Activated B cell treated with CpG ODN at 0.5 μM for 24 hours (primary cell): ENCODE measurements at regions not wholly inside any gene's neighbourhood (a gene's known extent, or its start where the extent isn't known, plus 50 kb on each side); places are given as distances from the start of the nearest gene placed in this dataset.

Experiments used
- ATAC-seq: fragments of 200-7000 bp; cut with Tn5 transposase; one replicate; pipeline ENCODE4 v1.10.0; 2021; ENCODE audit warnings: low read depth, mild to moderate bottlenecking, moderate library complexity
- CTCF ChIA-PET: fragments of 350-600 bp; sonication (Branson Sonifier 250); formaldehyde crosslinking; loops from one replicate; lab custom pipeline; 2021; ENCODE audit warnings: antibody characterized with exemption; lab: Charles Lee
- POLR2A ChIA-PET: fragments of 350-600 bp; sonication (Branson Sonifier 250); formaldehyde crosslinking; loops from one replicate; lab custom pipeline; 2021; ENCODE audit warnings: antibody characterized with exemption; lab: Charles Lee
- DNase-seq: peaks from one replicate; pipeline ENCODE4 v3.0.0; 2022
- H3K27ac Mint-ChIP-seq: one replicate; pipeline ENCODE4 v1.8.0; 2020; ENCODE audit warnings: mixed read lengths
- H3K27me3 Mint-ChIP-seq: one replicate; pipeline ENCODE4 v1.8.0; 2021; ENCODE audit warnings: mixed read lengths
- H3K36me3 Mint-ChIP-seq: one replicate; pipeline ENCODE4 v1.8.0; 2021; ENCODE audit warnings: low read depth, mixed read lengths
- H3K4me1 Mint-ChIP-seq: one replicate; pipeline ENCODE4 v1.8.0; 2021; ENCODE audit warnings: mixed read lengths
- H3K4me3 Mint-ChIP-seq: one replicate; pipeline ENCODE4 v1.8.0; 2020; ENCODE audit warnings: mild to moderate bottlenecking, mixed read lengths
- H3K9me3 Mint-ChIP-seq: one replicate; pipeline ENCODE4 v1.8.0; 2020; ENCODE audit warnings: mixed read lengths
- CTCF ChIP-seq: fragments of 200-600 bp; IDR thresholded peaks from one replicate; pipeline ENCODE4 v1.8.0; 2022; ENCODE audit warnings: antibody characterized with exemption, mild to moderate bottlenecking
- intact Hi-C: fragments of 100-400 bp; cut with micrococcal nuclease; formaldehyde crosslinking; loops from one replicate; pipeline ENCODE4 v1.15.1; 2024

GRCh38 chr18:78123926-78124797 is 855.5 kb upstream of the SALL3 start:
- no peak for TF ChIP-seq CTCF
- CTCF ChIA-PET = no interaction called here

GRCh38 chr18:78125206-78125896 is 854.3 kb upstream of the SALL3 start:
- no peaks in the 10 kb centered on the region for H3K4me1 Mint-ChIP-seq
- no peak overlapping the region for H3K4me3 Mint-ChIP-seq
- H3K27ac Mint-ChIP-seq = no peak overlapping the region
- CTCF ChIA-PET = no interaction called here
- ATAC-seq (no peak), DNase-seq (no peak)
- no peak for TF ChIP-seq CTCF
- POLR2A ChIA-PET = no interaction called here
- no peaks in the 10 kb centered on the region for H3K27me3 Mint-ChIP-seq
- peaks cover 14% of the 10 kb centered on the region for H3K9me3 Mint-ChIP-seq
- intact Hi-C loops = no loop called here
- no peaks in the 10 kb centered on the region for H3K36me3 Mint-ChIP-seq

More at GRCh38 chr18:78123926-78124797, 855.5 kb upstream of the SALL3 start:
- POLR2A ChIA-PET = no interaction called here
- H3K27ac Mint-ChIP-seq = no peak overlapping the region
- no peak overlapping the region for H3K4me3 Mint-ChIP-seq
- no peaks in the 10 kb centered on the region for H3K4me1 Mint-ChIP-seq
- ATAC-seq = no peak
- intact Hi-C loops = no loop called here
- no peaks in the 10 kb centered on the region for H3K27me3 Mint-ChIP-seq
- DNase-seq = no peak
- H3K36me3 Mint-ChIP-seq = no peaks in the 10 kb centered on the region
- H3K9me3 Mint-ChIP-seq = peaks cover 22% of the 10 kb centered on the region

GRCh38 chr18:78126106-78126505 is 853.5 kb upstream of the SALL3 start:
- no peaks in the 10 kb centered on the region for H3K36me3 Mint-ChIP-seq
- DNase-seq = no peak
- no peak for ATAC-seq
- no peaks in the 10 kb centered on the region for H3K27me3 Mint-ChIP-seq
- H3K4me1 Mint-ChIP-seq = no peaks in the 10 kb centered on the region
- intact Hi-C loops = no loop called here
- ChIA-PET CTCF (no interaction called here), POLR2A (no interaction called here)
- peaks cover 9% of the 10 kb centered on the region for H3K9me3 Mint-ChIP-seq
- no peak for TF ChIP-seq CTCF
- H3K4me3 Mint-ChIP-seq = no peak overlapping the region
- H3K27ac Mint-ChIP-seq = no peak overlapping the region

- ATAC-seq (no peak), DNase-seq (no peak)
- H3K4me3 Mint-ChIP-seq = no peak overlapping the region
- no peaks in the 10 kb centered on the region for H3K36me3 Mint-ChIP-seq
- H3K4me1 Mint-ChIP-seq = no peaks in the 10 kb centered on the region
- intact Hi-C loops = no loop called here
- ChIA-PET POLR2A (no interaction called here), CTCF (no interaction called here)
- TF ChIP-seq CTCF = no peak
- peaks cover 9% of the 10 kb centered on the region for H3K9me3 Mint-ChIP-seq
- H3K27ac Mint-ChIP-seq = no peak overlapping the region
- no peaks in the 10 kb centered on the region for H3K27me3 Mint-ChIP-seq
Measured at GRCh38 chr18:78126536-78126935, 853.1 kb upstream of the SALL3 start.

GRCh38 chr18:78127041-78127440 is 852.6 kb upstream of the SALL3 start:
- intact Hi-C loops = no loop called here
- Mint-ChIP-seq H3K4me3 (no peak overlapping the region), H3K27me3 (no peaks in the 10 kb centered on the region), H3K9me3 (peaks cover 9% of the 10 kb centered on the region), H3K27ac (no peak overlapping the region), H3K36me3 (no peaks in the 10 kb centered on the region), H3K4me1 (no peaks in the 10 kb centered on the region)
- ATAC-seq = no peak
- DNase-seq = no peak
- ChIA-PET POLR2A (no interaction called here), CTCF (no interaction called here)
- TF ChIP-seq CTCF = no peak
